Cardiac fibroblast (primary cell): ENCODE measurements at regions not wholly inside any gene's neighbourhood (a gene's known extent, or its start where the extent isn't known, plus 50 kb on each side); places are given as distances from the start of the nearest gene placed in this dataset.

Experiments
- DNase-seq, 2 donors: peaks; one replicate each; pipeline versions ENCODE4 v3.0.0 to v3.0.0-alpha.2; 2010; ENCODE audit warnings: low read depth in 2 of 2
- H3K4me3 ChIP-seq, 2 donors: replicated peaks in 1 of 2; 1 replicate in 1 of 2; 2 replicates in 1 of 2; pipeline ENCODE4 v1.5.1; 2011; ENCODE audit warnings: low read depth in 2 of 2, low read length in 2 of 2, mild to moderate bottlenecking in 2 of 2, moderate library complexity in 1 of 2
- CTCF ChIP-seq: IDR thresholded peaks from one replicate; pipeline ENCODE4 v1.5.1; 2011; ENCODE audit warnings: low read depth, mild to moderate bottlenecking, low read length, inconsistent platforms

- H3K4me3 ChIP-seq = no peak overlapping the region
- no peak for TF ChIP-seq CTCF
- DNase-seq = no peak
Observed at GRCh38 chr18:56003009-56003719, 415.2 kb upstream of the TCF4 start.

- peak in 1 of 2 donors; percentile 16 for DNase-seq
- TF ChIP-seq CTCF = no peak
- no peak overlapping the region for H3K4me3 ChIP-seq
Observed at GRCh38 chr18:56001576-56001975, 413.6 kb upstream of the TCF4 start.

- no peak overlapping the region for H3K4me3 ChIP-seq
- no peak for TF ChIP-seq CTCF
- no peak for DNase-seq
Observed at GRCh38 chr18:56000041-56000440, 412.0 kb upstream of the TCF4 start.

- no peak overlapping the region for H3K4me3 ChIP-seq
- no peak for TF ChIP-seq CTCF
- peak in 1 of 2 donors; percentile 49 for DNase-seq
Observed at GRCh38 chr18:55999641-56000040, 411.6 kb upstream of the TCF4 start.

- no peak overlapping the region for H3K4me3 ChIP-seq
- no peak for DNase-seq
- no peak for TF ChIP-seq CTCF
Observed at GRCh38 chr18:55998801-55999385, 410.9 kb upstream of the TCF4 start.

GRCh38 chr18:55998071-55998522 is 410.1 kb upstream of the TCF4 start:
- DNase-seq = peak; percentile 17 to 53
- no peak overlapping the region for H3K4me3 ChIP-seq
- TF ChIP-seq CTCF = no peak

GRCh38 chr18:55997151-55997561 is 409.2 kb upstream of the TCF4 start:
- no peak overlapping the region for H3K4me3 ChIP-seq
- DNase-seq = peak; percentile 11 to 19
- peak; percentile 17 for TF ChIP-seq CTCF
